ENCODE measurements at regions not wholly inside any gene's neighbourhood (a gene's known extent, or its start where the extent isn't known, plus 50 kb on each side); places are given as distances from the start of the nearest gene placed in this dataset.

- TF ChIP-seq POLR2A (IDR thresholded peaks at IDR 0.05; ENCODE audit: low read length) (no peak), GATA1 (IDR thresholded peaks at IDR 0.05; ENCODE audit: low read depth, low read length) (no peak)
Observed at GRCh38 chr6:144384427-144384826, 99.3 kb downstream of the UTRN start.
